Activated B cell treated with CpG ODN at 0.5 μM for 24 hours (primary cell): ENCODE measurements at regions not wholly inside any gene's neighbourhood (a gene's known extent, or its start where the extent isn't known, plus 50 kb on each side); places are given as distances from the start of the nearest gene placed in this dataset.

Experiments
- ATAC-seq: fragments of 200-7000 bp; cut with Tn5 transposase; one replicate; pipeline ENCODE4 v1.10.0; 2021; ENCODE audit warnings: low read depth, mild to moderate bottlenecking, moderate library complexity
- CTCF ChIA-PET: fragments of 350-600 bp; sonication (Branson Sonifier 250); formaldehyde crosslinking; loops from one replicate; lab custom pipeline; 2021; ENCODE audit warnings: antibody characterized with exemption; lab: Charles Lee
- POLR2A ChIA-PET: fragments of 350-600 bp; sonication (Branson Sonifier 250); formaldehyde crosslinking; loops from one replicate; lab custom pipeline; 2021; ENCODE audit warnings: antibody characterized with exemption; lab: Charles Lee
- DNase-seq: peaks from one replicate; pipeline ENCODE4 v3.0.0; 2022
- H3K27ac Mint-ChIP-seq: one replicate; pipeline ENCODE4 v1.8.0; 2020; ENCODE audit warnings: mixed read lengths
- H3K27me3 Mint-ChIP-seq: one replicate; pipeline ENCODE4 v1.8.0; 2021; ENCODE audit warnings: mixed read lengths
- H3K36me3 Mint-ChIP-seq: one replicate; pipeline ENCODE4 v1.8.0; 2021; ENCODE audit warnings: low read depth, mixed read lengths
- H3K4me1 Mint-ChIP-seq: one replicate; pipeline ENCODE4 v1.8.0; 2021; ENCODE audit warnings: mixed read lengths
- H3K4me3 Mint-ChIP-seq: one replicate; pipeline ENCODE4 v1.8.0; 2020; ENCODE audit warnings: mild to moderate bottlenecking, mixed read lengths
- H3K9me3 Mint-ChIP-seq: one replicate; pipeline ENCODE4 v1.8.0; 2020; ENCODE audit warnings: mixed read lengths
- intact Hi-C: fragments of 100-400 bp; cut with micrococcal nuclease; formaldehyde crosslinking; loops from one replicate; pipeline ENCODE4 v1.15.1; 2024
- TF ChIP-seq, protein P1 (sequence below): fragments of 200-600 bp; IDR thresholded peaks from one replicate; pipeline ENCODE4 v1.8.0; 2022; ENCODE audit warnings: antibody characterized with exemption, mild to moderate bottlenecking

GRCh38 chr16:85492295-85492864 is 120.7 kb upstream of the GSE1 start:
- no peak for DNase-seq
- no peak for ATAC-seq
- intact Hi-C loops = no loop called here
- TF ChIP-seq, protein P1, sequence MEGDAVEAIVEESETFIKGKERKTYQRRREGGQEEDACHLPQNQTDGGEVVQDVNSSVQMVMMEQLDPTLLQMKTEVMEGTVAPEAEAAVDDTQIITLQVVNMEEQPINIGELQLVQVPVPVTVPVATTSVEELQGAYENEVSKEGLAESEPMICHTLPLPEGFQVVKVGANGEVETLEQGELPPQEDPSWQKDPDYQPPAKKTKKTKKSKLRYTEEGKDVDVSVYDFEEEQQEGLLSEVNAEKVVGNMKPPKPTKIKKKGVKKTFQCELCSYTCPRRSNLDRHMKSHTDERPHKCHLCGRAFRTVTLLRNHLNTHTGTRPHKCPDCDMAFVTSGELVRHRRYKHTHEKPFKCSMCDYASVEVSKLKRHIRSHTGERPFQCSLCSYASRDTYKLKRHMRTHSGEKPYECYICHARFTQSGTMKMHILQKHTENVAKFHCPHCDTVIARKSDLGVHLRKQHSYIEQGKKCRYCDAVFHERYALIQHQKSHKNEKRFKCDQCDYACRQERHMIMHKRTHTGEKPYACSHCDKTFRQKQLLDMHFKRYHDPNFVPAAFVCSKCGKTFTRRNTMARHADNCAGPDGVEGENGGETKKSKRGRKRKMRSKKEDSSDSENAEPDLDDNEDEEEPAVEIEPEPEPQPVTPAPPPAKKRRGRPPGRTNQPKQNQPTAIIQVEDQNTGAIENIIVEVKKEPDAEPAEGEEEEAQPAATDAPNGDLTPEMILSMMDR = no peak
- ChIA-PET POLR2A (interaction anchor here (0.6 kb wide), 1 partner anchor 65 kb away, joined by 4 read pairs; no protein-coding TSS in a partner anchor), CTCF (interaction anchor here (3.2 kb wide), 1 partner anchor 118 kb away, joined by 16 read pairs; no protein-coding TSS in a partner anchor)
- Mint-ChIP-seq H3K4me1 (no peaks in the 10 kb centered on the region), H3K9me3 (no peaks in the 10 kb centered on the region), H3K27ac (no peak overlapping the region), H3K27me3 (peaks cover 13% of the 10 kb centered on the region), H3K36me3 (no peaks in the 10 kb centered on the region), H3K4me3 (no peak overlapping the region)

DNA sequence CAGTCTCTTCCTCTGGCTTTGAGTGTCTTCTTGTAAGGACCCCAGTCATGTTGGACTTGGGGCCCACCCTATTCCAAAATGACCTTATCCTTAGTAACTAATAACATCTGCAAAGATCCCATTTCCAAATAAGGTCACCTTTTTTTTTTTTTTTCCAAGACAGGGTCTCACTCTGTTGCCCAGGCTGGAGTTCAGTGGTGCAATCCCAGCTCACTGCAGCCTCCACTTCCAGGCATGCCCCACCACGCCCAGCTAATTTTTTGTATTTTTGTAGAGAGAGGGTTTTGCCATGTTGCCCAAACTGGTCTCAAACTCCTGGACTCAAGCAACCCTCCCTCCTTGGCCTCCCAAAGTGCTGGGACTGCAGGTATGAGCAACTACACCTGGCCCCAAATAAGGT is 118.8 kb upstream of the GSE1 start:
- Mint-ChIP-seq H3K27me3 (peaks cover 10% of the 10 kb centered on the region), H3K4me1 (peaks cover 10% of the 10 kb centered on the region), H3K27ac (no peak overlapping the region), H3K36me3 (no peaks in the 10 kb centered on the region), H3K4me3 (no peak overlapping the region), H3K9me3 (no peaks in the 10 kb centered on the region)
- intact Hi-C loops = no loop called here
- TF ChIP-seq, protein P1 = no peak
- ChIA-PET CTCF (no interaction called here), POLR2A (interaction anchor here (1.2 kb wide), 1 partner anchor 64 kb away, joined by 3 read pairs; no protein-coding TSS in a partner anchor)
- DNase-seq (no peak), ATAC-seq (no peak)

- ATAC-seq = no peak
Measured at GRCh38 chr16:85495259-85495658, 117.9 kb upstream of the GSE1 start.

DNA sequence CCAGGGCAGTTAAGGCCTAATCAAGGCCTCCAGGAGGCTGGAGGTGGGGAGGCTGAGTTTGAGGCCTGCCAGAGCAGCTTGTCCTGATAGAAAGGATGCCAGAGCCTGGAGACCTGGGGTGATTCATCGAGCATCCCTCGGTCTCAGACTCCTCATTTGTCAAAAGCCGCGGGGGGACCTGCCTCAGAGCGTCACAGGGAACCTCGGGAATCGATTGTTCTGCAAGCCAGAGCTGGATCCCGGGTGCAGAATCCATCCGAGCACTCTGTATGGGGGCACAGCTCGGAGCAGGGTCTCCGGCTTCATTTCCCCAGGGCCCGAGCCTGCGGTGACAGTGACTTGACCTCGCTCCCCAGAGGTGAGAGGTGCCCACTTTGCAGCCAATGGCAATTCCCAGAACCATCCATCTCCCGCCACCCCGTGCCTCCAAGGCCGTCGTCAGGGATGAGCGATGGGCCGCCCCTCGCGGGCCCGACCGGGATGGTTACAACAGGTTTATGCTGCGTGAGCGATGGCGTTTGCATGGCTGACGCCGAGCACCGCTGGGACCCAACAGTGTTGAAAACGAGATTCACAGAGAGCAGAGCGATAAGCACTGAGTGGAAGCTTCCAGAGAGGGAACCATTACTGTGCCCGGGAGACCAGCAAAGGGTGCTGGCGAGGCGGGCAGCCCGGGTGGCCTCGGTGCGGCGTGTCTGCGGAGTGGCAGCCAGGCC is 117.1 kb upstream of the GSE1 start:
- no peaks in the 10 kb centered on the region for H3K9me3 Mint-ChIP-seq
- TF ChIP-seq, protein P1 = no peak

More at GRCh38 chr16:85495259-85495658, 117.9 kb upstream of the GSE1 start:
- intact Hi-C loops = no loop called here
- no peaks in the 10 kb centered on the region for H3K36me3 Mint-ChIP-seq
- H3K9me3 Mint-ChIP-seq = no peaks in the 10 kb centered on the region
- no peak for DNase-seq
- no peak overlapping the region for H3K4me3 Mint-ChIP-seq
- H3K27ac Mint-ChIP-seq = no peak overlapping the region
- peaks cover 5% of the 10 kb centered on the region for H3K27me3 Mint-ChIP-seq
- TF ChIP-seq, protein P1 = no peak
- ChIA-PET CTCF (no interaction called here), POLR2A (interaction anchor here (0.6 to 0.8 kb wide), 2 partner anchors 262 to 305 kb away, joined by 3 read pairs; no protein-coding TSS in a partner anchor)
- H3K4me1 Mint-ChIP-seq = peaks cover 10% of the 10 kb centered on the region

DNA sequence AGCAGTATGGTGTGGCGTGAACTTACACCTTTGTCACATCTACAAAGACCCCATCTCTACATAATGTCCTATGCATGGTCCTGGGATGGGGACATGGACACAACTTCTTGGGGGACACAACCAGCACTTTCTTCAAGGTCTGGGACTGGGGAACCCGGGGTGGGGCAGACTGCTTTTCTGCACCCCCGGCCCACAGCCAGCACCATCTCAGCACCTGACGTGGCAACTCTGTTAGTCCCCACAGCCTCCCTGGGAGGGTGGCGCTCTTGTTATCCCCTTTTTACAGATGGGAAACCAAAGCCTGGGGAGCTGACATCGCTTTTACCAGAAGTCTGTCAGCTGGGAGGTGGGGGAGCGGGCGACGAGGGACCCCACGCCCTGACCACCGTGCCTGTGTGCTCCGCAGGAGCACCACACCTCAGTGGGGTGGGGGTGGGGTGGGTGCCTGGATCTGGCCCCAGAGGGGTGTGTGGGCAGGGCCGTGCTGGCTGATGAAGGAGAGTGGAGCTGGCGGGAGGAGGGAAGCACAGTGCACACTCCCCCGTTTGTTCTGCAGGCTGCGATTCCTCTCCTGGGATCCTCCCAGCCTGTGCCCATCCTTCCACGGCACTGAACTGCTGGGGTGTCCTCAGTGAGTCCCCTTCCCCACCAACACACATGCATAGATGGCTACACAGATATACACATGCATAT is 115.4 kb upstream of the GSE1 start:
- ChIA-PET POLR2A (no interaction called here), CTCF (no interaction called here)
- TF ChIP-seq, protein P1 = no peak
- no peak overlapping the region for H3K27ac Mint-ChIP-seq
- H3K36me3 Mint-ChIP-seq = no peaks in the 10 kb centered on the region
- H3K27me3 Mint-ChIP-seq = peaks cover 4% of the 10 kb centered on the region
- H3K9me3 Mint-ChIP-seq = no peaks in the 10 kb centered on the region
- intact Hi-C loops = no loop called here
- peaks cover 10% of the 10 kb centered on the region for H3K4me1 Mint-ChIP-seq
- DNase-seq (no peak), ATAC-seq (no peak)
- no peak overlapping the region for H3K4me3 Mint-ChIP-seq

More for the DNA sequence above, 117.1 kb upstream of the GSE1 start:
- peaks cover 5% of the 10 kb centered on the region for H3K27me3 Mint-ChIP-seq
- H3K27ac Mint-ChIP-seq = no peak overlapping the region
- ChIA-PET CTCF (no interaction called here), POLR2A (interaction anchor here (0.8 kb wide), 2 partner anchors 58 to 305 kb away, joined by 3 read pairs; no protein-coding TSS in a partner anchor)
- no peaks in the 10 kb centered on the region for H3K36me3 Mint-ChIP-seq
- ATAC-seq = no peak
- DNase-seq = no peak
- intact Hi-C loops = no loop called here
- H3K4me3 Mint-ChIP-seq = no peak overlapping the region
- H3K4me1 Mint-ChIP-seq = peaks cover 10% of the 10 kb centered on the region
